Trophoblast cell (in vitro differentiated cells and primary cell): ENCODE measurements at regions not wholly inside any gene's neighbourhood (a gene's known extent, or its start where the extent isn't known, plus 50 kb on each side); places are given as distances from the start of the nearest gene placed in this dataset.
A peak's percentile ranks its signal among the peaks of the same experiment; 100 is the strongest.

Experiments
- DNase-seq, 2 donors: peaks; one replicate each; pipeline ENCODE4 v3.0.0-alpha.2; 2016
- H2AFZ ChIP-seq: 2 replicates; pipeline ENCODE4 v1.6.1; 2013; ENCODE audit warnings: low read length, moderate library complexity, mild to moderate bottlenecking; ENCODE audit not compliant: insufficient read depth, poor library complexity
- H2AK5ac ChIP-seq: 2 replicates; pipeline ENCODE4 v1.6.1; 2013; ENCODE audit warnings: mild to moderate bottlenecking, low read length
- H2BK120ac ChIP-seq: 2 replicates; pipeline ENCODE4 v1.6.1; 2013; ENCODE audit warnings: low read length, mild to moderate bottlenecking, moderate library complexity; ENCODE audit not compliant: insufficient read depth, poor library complexity
- H2BK12ac ChIP-seq: 2 replicates; pipeline ENCODE4 v1.6.1; 2013; ENCODE audit warnings: mild to moderate bottlenecking, low read length, moderate library complexity
- H2BK5ac ChIP-seq: 2 replicates; pipeline ENCODE4 v1.6.1; 2013; ENCODE audit warnings: low read length, low read depth, moderate library complexity, mild to moderate bottlenecking; ENCODE audit not compliant: poor library complexity
- H3K14ac ChIP-seq: 2 replicates; pipeline ENCODE4 v1.6.1; 2013; ENCODE audit warnings: mild to moderate bottlenecking, low read length
- H3K18ac ChIP-seq: 2 replicates; pipeline ENCODE4 v1.6.1; 2013; ENCODE audit warnings: mild to moderate bottlenecking, low read length
- H3K23ac ChIP-seq: 2 replicates; pipeline ENCODE4 v1.6.1; 2013; ENCODE audit warnings: low read length
- H3K27ac ChIP-seq: 2 replicates; pipeline ENCODE4 v1.5.1; 2013; ENCODE audit warnings: low read depth, mild to moderate bottlenecking, inconsistent platforms, low read length, moderate library complexity
- H3K27me3 ChIP-seq: 2 replicates; pipeline ENCODE4 v1.6.1; 2013; ENCODE audit warnings: inconsistent platforms, mild to moderate bottlenecking, low read length, moderate library complexity; ENCODE audit not compliant: insufficient read depth
- H3K36me3 ChIP-seq, 2 experiments: 1 replicate in 1 of 2; 2 replicates in 1 of 2; pipeline ENCODE4 v1.6.1; 2013; ENCODE audit warnings: low read length in 2 of 2, mild to moderate bottlenecking in 2 of 2, moderate library complexity in 1 of 2; ENCODE audit not compliant: insufficient read depth in 2 of 2, control insufficient read depth in 1 of 2
- H3K4ac ChIP-seq: 2 replicates; pipeline ENCODE4 v1.6.1; 2013; ENCODE audit warnings: low read depth, mild to moderate bottlenecking, low read length, moderate library complexity
- H3K4me1 ChIP-seq, 2 experiments: 1 replicate in 1 of 2; 2 replicates in 1 of 2; pipeline ENCODE4 v1.6.1; 2013; ENCODE audit warnings: low read length in 2 of 2, mild to moderate bottlenecking in 2 of 2, moderate library complexity in 1 of 2; ENCODE audit not compliant: insufficient read depth in 2 of 2, control insufficient read depth in 1 of 2
- H3K4me2 ChIP-seq: 2 replicates; pipeline ENCODE4 v1.6.1; 2013; ENCODE audit warnings: inconsistent platforms, mild to moderate bottlenecking, low read length, moderate library complexity
- H3K4me3 ChIP-seq: 2 replicates; pipeline ENCODE4 v1.5.1; 2013; ENCODE audit warnings: mild to moderate bottlenecking, low read depth, low read length, inconsistent platforms
- H3K79me1 ChIP-seq: one replicate; pipeline ENCODE4 v1.6.1; 2013; ENCODE audit warnings: low read length
- H3K79me2 ChIP-seq: 2 replicates; pipeline ENCODE4 v1.6.1; 2013; ENCODE audit warnings: low read length, mild to moderate bottlenecking; ENCODE audit not compliant: control insufficient read depth, insufficient read depth, poor library complexity
- H3K9ac ChIP-seq: 2 replicates; pipeline ENCODE4 v1.6.1; 2013; ENCODE audit warnings: mild to moderate bottlenecking, low read length
- H3K9me3 ChIP-seq: 2 replicates; pipeline ENCODE4 v1.6.1; 2013; ENCODE audit warnings: low read depth, mild to moderate bottlenecking, control low read depth, inconsistent platforms, low read length; ENCODE audit not compliant: insufficient read depth
- H4K12ac ChIP-seq: 2 replicates; pipeline ENCODE4 v1.6.1; 2013; ENCODE audit warnings: low read depth, mild to moderate bottlenecking, low read length, moderate library complexity
- H4K8ac ChIP-seq: 2 replicates; pipeline ENCODE4 v1.6.1; 2013; ENCODE audit warnings: low read depth, mild to moderate bottlenecking, low read length, moderate library complexity
- H4K91ac ChIP-seq: one replicate; pipeline ENCODE4 v1.6.1; 2013; ENCODE audit warnings: low read depth, mild to moderate bottlenecking, low read length, moderate library complexity
- WGBS: extraction: QIAGEN DNeasy Blood & Tissue Kit; methylation state at CpG from one replicate; pipeline ENCODE4 v1.1.7; 2013; ENCODE audit warnings: missing lambda C conversion rate; ENCODE audit not compliant: insufficient read length, insufficient coverage; ENCODE audit errors: extremely low coverage; 5-methylcytosine and 5-hydroxymethylcytosine counted together

DNA sequence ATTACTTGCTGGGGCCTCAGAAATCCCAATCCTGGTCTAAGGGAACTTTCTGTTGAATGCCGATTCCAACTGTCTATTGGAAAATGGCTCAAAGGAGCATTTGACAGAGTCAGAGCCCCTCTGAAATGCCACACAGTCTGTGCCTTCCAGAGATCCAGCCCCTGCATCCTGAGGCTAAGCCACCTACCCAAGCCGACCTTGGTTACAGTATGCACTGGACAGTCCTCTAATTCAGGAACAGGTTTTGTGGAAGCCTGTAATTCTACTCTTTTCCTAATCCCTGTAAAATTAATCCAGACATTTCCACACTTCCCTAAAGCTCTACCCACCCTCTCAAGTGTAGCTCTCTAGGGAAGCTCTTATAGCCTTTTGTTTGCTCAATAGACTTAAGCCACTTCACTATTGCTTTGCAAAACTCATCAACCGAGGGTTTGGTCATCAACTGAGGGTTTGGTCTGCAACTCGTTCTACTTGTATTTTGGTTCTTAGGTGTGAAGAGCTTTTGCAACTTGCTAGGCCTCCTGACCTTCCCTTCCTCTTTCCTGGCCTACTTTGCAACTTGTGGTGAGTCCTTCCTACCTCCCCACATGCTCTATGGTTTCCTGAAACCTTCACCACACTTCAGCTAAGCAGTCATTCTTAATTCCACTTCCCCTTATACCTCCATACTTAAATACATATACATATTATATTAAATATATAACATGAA, 364.8 kb downstream of the SFMBT2 start:
- H3K4me3 ChIP-seq: no peak overlapping the region
- no peak overlapping the region for H3K14ac ChIP-seq
- no peak overlapping the region for H4K91ac ChIP-seq
- H3K79me2 ChIP-seq: no peaks in the 10 kb centered on the region
- no peak overlapping the region for H2BK120ac ChIP-seq
- no peak overlapping the region for H3K27ac ChIP-seq
- H2AK5ac ChIP-seq: no peak overlapping the region
- H3K9me3 ChIP-seq: peaks cover 5% of the 10 kb centered on the region
- no peak overlapping the region for H4K12ac ChIP-seq
- no peak overlapping the region for H3K4ac ChIP-seq
- no peak overlapping the region for H2BK12ac ChIP-seq
- no peak overlapping the region for H2AFZ ChIP-seq
- no peaks in the 10 kb centered on the region for H3K4me1 ChIP-seq
- H3K4me2 ChIP-seq: no peak overlapping the region
- H3K79me1 ChIP-seq: no peaks in the 10 kb centered on the region
- H4K8ac ChIP-seq: no peak overlapping the region
- no peaks in the 10 kb centered on the region for H3K36me3 ChIP-seq
- no peak overlapping the region for H3K18ac ChIP-seq
- no peaks in the 10 kb centered on the region for H3K27me3 ChIP-seq
- H2BK5ac ChIP-seq: no peak overlapping the region
- no CpG with 5 or more reads among the region's 4 CpGs for WGBS
- no peak overlapping the region for H3K23ac ChIP-seq
- H3K9ac ChIP-seq: no peak overlapping the region
- no peak for DNase-seq

DNA sequence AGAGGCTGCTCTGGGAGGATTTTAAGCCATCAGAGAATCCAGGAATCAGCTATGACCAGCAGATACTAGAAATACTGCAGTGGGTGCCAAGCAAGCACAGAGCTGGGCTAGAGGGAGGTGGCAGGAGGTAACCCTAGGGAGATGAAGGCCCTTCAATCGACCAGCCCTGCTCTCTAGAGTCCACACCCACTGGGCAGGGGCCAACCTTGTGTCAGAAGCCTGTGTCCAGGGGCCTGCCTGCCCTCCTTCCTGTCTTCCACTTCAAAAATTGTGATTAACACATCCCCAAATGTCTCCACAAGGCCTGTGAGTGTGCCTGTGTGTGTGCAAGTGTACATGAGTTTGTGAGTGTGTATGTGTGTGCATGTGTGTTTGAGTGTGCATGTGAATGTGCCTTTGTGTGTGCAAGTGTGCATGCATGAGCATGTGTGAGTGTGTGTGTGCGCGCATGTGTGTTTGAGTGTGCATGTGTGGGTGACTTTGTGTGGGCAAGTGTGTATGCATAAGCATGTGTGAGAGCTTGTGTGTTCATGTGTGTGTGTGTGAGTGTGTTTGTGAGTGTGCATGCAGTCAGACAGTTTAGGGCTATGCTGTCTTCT, 367.7 kb downstream of the SFMBT2 start:
- H4K91ac ChIP-seq: no peak overlapping the region
- H3K14ac ChIP-seq: no peak overlapping the region
- no peak overlapping the region for H2AK5ac ChIP-seq
- H3K79me2 ChIP-seq: no peaks in the 10 kb centered on the region
- H2BK5ac ChIP-seq: no peak overlapping the region
- H2AFZ ChIP-seq: no peak overlapping the region
- WGBS: no CpG with 5 or more reads among the region's 3 CpGs
- H3K4me3 ChIP-seq: peak overlapping the region; percentile 10
- H4K12ac ChIP-seq: no peak overlapping the region
- no peak overlapping the region for H3K4ac ChIP-seq
- H3K79me1 ChIP-seq: no peaks in the 10 kb centered on the region
- H3K27me3 ChIP-seq: no peaks in the 10 kb centered on the region
- no peak for DNase-seq
- H3K18ac ChIP-seq: no peak overlapping the region
- peak overlapping the region; percentile 71 for H3K23ac ChIP-seq
- no peaks in the 10 kb centered on the region for H3K36me3 ChIP-seq
- no peak overlapping the region for H2BK12ac ChIP-seq
- no peak overlapping the region for H3K4me2 ChIP-seq
- no peaks in the 10 kb centered on the region for H3K4me1 ChIP-seq
- H3K9ac ChIP-seq: no peak overlapping the region
- H3K27ac ChIP-seq: no peak overlapping the region
- no peak overlapping the region for H4K8ac ChIP-seq
- no peak overlapping the region for H2BK120ac ChIP-seq
- H3K9me3 ChIP-seq: peaks cover 5% of the 10 kb centered on the region

DNA sequence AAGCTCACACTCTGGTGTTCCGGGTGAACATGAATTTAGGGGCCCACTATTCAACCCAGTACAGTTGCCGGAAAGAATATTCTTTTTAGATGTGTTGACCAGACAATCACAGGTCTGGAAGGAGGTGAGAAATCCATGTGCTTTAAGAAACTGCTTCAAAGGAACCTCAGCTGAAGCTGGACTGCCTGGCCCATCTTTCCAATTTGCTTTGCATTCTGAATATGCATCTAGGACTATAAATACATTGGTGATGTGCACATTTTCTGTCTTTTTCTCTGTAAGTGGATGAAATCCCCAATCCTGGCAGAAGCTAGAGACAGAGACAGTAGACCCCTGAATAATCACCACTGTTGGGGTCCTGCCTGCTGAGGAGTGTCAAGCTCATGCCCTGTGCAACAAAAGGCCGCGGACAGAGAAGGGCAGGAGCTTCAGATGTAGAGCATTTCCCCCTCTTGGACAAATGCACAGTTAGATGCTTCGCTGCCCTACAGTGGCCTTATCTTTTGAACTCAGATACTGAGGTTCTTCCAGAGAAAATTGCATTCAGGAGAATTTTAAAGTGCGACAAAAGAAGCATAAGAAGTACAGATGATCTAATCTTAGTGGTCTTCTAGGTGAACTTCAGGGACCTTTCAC, 368.3 kb downstream of the SFMBT2 start:
- no peak overlapping the region for H3K23ac ChIP-seq
- no peaks in the 10 kb centered on the region for H3K79me2 ChIP-seq
- H3K79me1 ChIP-seq: no peaks in the 10 kb centered on the region
- H3K9me3 ChIP-seq: peaks cover 5% of the 10 kb centered on the region
- H3K9ac ChIP-seq: no peak overlapping the region
- WGBS: no CpG with 5 or more reads among the region's 6 CpGs
- H3K4ac ChIP-seq: no peak overlapping the region
- no peaks in the 10 kb centered on the region for H3K27me3 ChIP-seq
- no peak overlapping the region for H3K18ac ChIP-seq
- H3K27ac ChIP-seq: no peak overlapping the region
- no peak overlapping the region for H2AFZ ChIP-seq
- no peaks in the 10 kb centered on the region for H3K4me1 ChIP-seq
- H3K4me3 ChIP-seq: no peak overlapping the region
- H2BK12ac ChIP-seq: no peak overlapping the region
- no peak overlapping the region for H3K4me2 ChIP-seq
- H3K36me3 ChIP-seq: no peaks in the 10 kb centered on the region
- no peak overlapping the region for H4K91ac ChIP-seq
- H4K8ac ChIP-seq: no peak overlapping the region
- no peak overlapping the region for H2BK5ac ChIP-seq
- no peak for DNase-seq
- H2AK5ac ChIP-seq: no peak overlapping the region
- no peak overlapping the region for H4K12ac ChIP-seq
- no peak overlapping the region for H3K14ac ChIP-seq
- H2BK120ac ChIP-seq: no peak overlapping the region

DNA sequence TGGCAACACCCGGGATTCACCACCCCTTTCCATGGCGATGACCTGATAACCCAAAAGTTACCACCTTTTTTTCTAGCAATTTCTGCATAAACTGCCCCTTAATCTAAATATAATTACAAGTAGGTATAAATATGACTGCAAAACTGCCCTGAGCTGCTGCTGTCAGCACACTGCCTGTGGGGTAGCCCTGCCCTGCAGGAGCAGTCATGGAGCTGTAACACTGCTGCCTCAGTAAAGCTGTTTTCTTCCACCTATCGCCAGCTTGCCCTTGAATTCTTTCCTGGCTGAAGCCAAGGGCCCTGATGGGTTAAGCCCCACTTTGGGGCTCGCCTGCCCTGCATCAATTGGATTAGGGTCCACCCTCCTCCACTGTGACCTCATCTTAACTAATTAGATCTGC, 368.8 kb downstream of the SFMBT2 start:
- no peak overlapping the region for H2BK5ac ChIP-seq
- no CpG with 5 or more reads among the region's 4 CpGs for WGBS

More for the DNA sequence above, 368.8 kb downstream of the SFMBT2 start:
- no peak for DNase-seq
- H2BK12ac ChIP-seq: no peak overlapping the region
- no peaks in the 10 kb centered on the region for H3K4me1 ChIP-seq
- no peak overlapping the region for H3K14ac ChIP-seq
- H3K36me3 ChIP-seq: no peaks in the 10 kb centered on the region
- H4K91ac ChIP-seq: no peak overlapping the region
- H2AFZ ChIP-seq: no peak overlapping the region
- H3K4me3 ChIP-seq: no peak overlapping the region
- H3K4me2 ChIP-seq: no peak overlapping the region
- H3K18ac ChIP-seq: no peak overlapping the region
- H3K79me2 ChIP-seq: no peaks in the 10 kb centered on the region
- H4K12ac ChIP-seq: no peak overlapping the region
- H3K9ac ChIP-seq: no peak overlapping the region
- no peak overlapping the region for H2BK120ac ChIP-seq
- no peak overlapping the region for H4K8ac ChIP-seq
- H3K4ac ChIP-seq: no peak overlapping the region
- H3K23ac ChIP-seq: no peak overlapping the region
- H3K27me3 ChIP-seq: no peaks in the 10 kb centered on the region
- no peak overlapping the region for H2AK5ac ChIP-seq
- H3K9me3 ChIP-seq: peaks cover 5% of the 10 kb centered on the region
- no peak overlapping the region for H3K27ac ChIP-seq
- no peaks in the 10 kb centered on the region for H3K79me1 ChIP-seq
